IMR-90 (cell line): ENCODE measurements at regions not wholly inside any gene's neighbourhood (a gene's known extent, or its start where the extent isn't known, plus 50 kb on each side); places are given as distances from the start of the nearest gene placed in this dataset.

Source experiments
- ATAC-seq: fragments of 200-7000 bp; cut with Tn5 transposase; 2 replicates; pipeline ENCODE4 v1.9.1; 2020; ENCODE audit warnings: low read depth, mild to moderate bottlenecking, moderate library complexity
- BruUV-seq: library from RNA; stranded (reverse); fragments of 400-500 nt; replicated peaks from 2 replicates; lab custom pipeline; 2021; lab: Mats Ljungman, UMichigan
- CTCF ChIA-PET: fragments of 300-600 bp; formaldehyde crosslinking; extraction: SDS; loops from one replicate; lab custom pipeline; 2021; ENCODE audit warnings: antibody characterized with exemption; lab: Yijun Ruan, JAX
- POLR2A ChIA-PET: fragments of 300-600 bp; sonication (Branson Sonifier 250); formaldehyde crosslinking; loops from one replicate; lab custom pipeline; 2022; ENCODE audit warnings: antibody characterized with exemption; ENCODE audit not compliant: unreplicated experiment; lab: Charles Lee
- DNase-seq: peaks from one replicate; pipeline ENCODE4 v3.0.0; 2013
- H2AFZ ChIP-seq: replicated peaks from 2 replicates; pipeline ENCODE3; 2013; ENCODE audit warnings: low read length, mild to moderate bottlenecking; ENCODE audit not compliant: poor library complexity
- H2AK5ac ChIP-seq: 2 replicates; pipeline ENCODE4 v1.6.1; 2013; ENCODE audit warnings: low read depth, low read length, inconsistent platforms
- H2AK9ac ChIP-seq: replicated peaks from 2 replicates; pipeline ENCODE3; 2013; ENCODE audit warnings: mild to moderate bottlenecking, low read depth, low read length, moderate library complexity; ENCODE audit not compliant: poor library complexity
- H2BK120ac ChIP-seq: 2 replicates; pipeline ENCODE4 v1.6.1; 2013; ENCODE audit warnings: low read depth, low read length, inconsistent platforms
- H2BK15ac ChIP-seq: 3 replicates; pipeline ENCODE4 v1.6.1; 2013; ENCODE audit warnings: low read depth, low read length, inconsistent platforms
- H2BK20ac ChIP-seq: 2 replicates; pipeline ENCODE4 v1.6.1; 2013; ENCODE audit warnings: low read depth, mild to moderate bottlenecking, inconsistent platforms, low read length, moderate library complexity
- H2BK5ac ChIP-seq: 2 replicates; pipeline ENCODE4 v1.6.1; 2013; ENCODE audit warnings: mild to moderate bottlenecking, low read depth, low read length, inconsistent platforms; ENCODE audit not compliant: poor library complexity, severe bottlenecking
- H3K14ac ChIP-seq: replicated peaks from 2 replicates; pipeline ENCODE4 v1.6.1; 2013; ENCODE audit warnings: low read depth, low read length, inconsistent platforms
- H3K18ac ChIP-seq: 2 replicates; pipeline ENCODE4 v1.6.1; 2013; ENCODE audit warnings: low read depth, low read length, control low read depth
- H3K23ac ChIP-seq: 2 replicates; pipeline ENCODE4 v1.6.1; 2013; ENCODE audit warnings: low read depth, low read length, inconsistent platforms
- H3K27ac ChIP-seq: 2 replicates; pipeline ENCODE4 v1.5.1; 2013; ENCODE audit warnings: mild to moderate bottlenecking, control low read depth, low read length; ENCODE audit not compliant: insufficient read depth
- H3K27me3 ChIP-seq: 2 replicates; pipeline ENCODE4 v1.6.1; 2013; ENCODE audit warnings: low read length; ENCODE audit not compliant: control insufficient read depth, insufficient read depth
- H3K36me3 ChIP-seq: 2 replicates; pipeline ENCODE4 v1.6.1; 2013; ENCODE audit warnings: low read length, mixed read lengths; ENCODE audit not compliant: control insufficient read depth, insufficient read depth
- H3K4ac ChIP-seq: 2 replicates; pipeline ENCODE4 v1.6.1; 2013; ENCODE audit warnings: low read depth, low read length, inconsistent platforms
- H3K4me1 ChIP-seq: 2 replicates; pipeline ENCODE4 v1.6.1; 2013; ENCODE audit warnings: low read length, mixed read lengths; ENCODE audit not compliant: control insufficient read depth, insufficient read depth
- H3K4me2 ChIP-seq: 2 replicates; pipeline ENCODE4 v1.6.1; 2013; ENCODE audit warnings: low read depth, mild to moderate bottlenecking, control low read depth, low read length, moderate library complexity
- H3K4me3 ChIP-seq: 2 replicates; pipeline ENCODE4 v1.5.1; 2013; ENCODE audit warnings: low read depth, mild to moderate bottlenecking, control low read depth, low read length, moderate library complexity; ENCODE audit not compliant: insufficient read depth
- H3K56ac ChIP-seq: 2 replicates; pipeline ENCODE4 v1.6.1; 2013; ENCODE audit warnings: low read length, inconsistent platforms; ENCODE audit not compliant: insufficient read depth; ENCODE audit errors: extremely low read depth
- H3K79me1 ChIP-seq, 2 experiments: 2 replicates each; pipeline ENCODE4 v1.6.1; 2013; ENCODE audit warnings: low read length in 2 of 2, inconsistent platforms in 1 of 2, low read depth in 1 of 2
- H3K9ac ChIP-seq: 2 replicates; pipeline ENCODE4 v1.6.1; 2013; ENCODE audit warnings: low read depth, low read length, control low read depth
- H3K9me1 ChIP-seq: 2 replicates; pipeline ENCODE4 v1.6.1; 2013; ENCODE audit warnings: low read length, inconsistent platforms; ENCODE audit not compliant: insufficient read depth
- H3K9me3 ChIP-seq: 2 replicates; pipeline ENCODE4 v1.6.1; 2013; ENCODE audit warnings: low read length; ENCODE audit not compliant: control insufficient read depth, insufficient read depth
- H4K20me1 ChIP-seq: 2 replicates; pipeline ENCODE4 v1.6.1; 2013; ENCODE audit warnings: low read length, inconsistent platforms; ENCODE audit not compliant: insufficient read depth
- H4K5ac ChIP-seq: 2 replicates; pipeline ENCODE4 v1.6.1; 2013; ENCODE audit warnings: mild to moderate bottlenecking, low read depth, low read length, control low read depth
- H4K8ac ChIP-seq, 2 experiments: 2 replicates each; pipeline ENCODE4 v1.6.1; 2013; ENCODE audit warnings: low read depth in 2 of 2, low read length in 2 of 2, control low read depth in 1 of 2, inconsistent platforms in 1 of 2
- H4K91ac ChIP-seq: 2 replicates; pipeline ENCODE4 v1.6.1; 2013; ENCODE audit warnings: low read depth, low read length, inconsistent platforms; ENCODE audit not compliant: insufficient read depth
- CHD1 ChIP-seq: IDR thresholded peaks from 2 replicates; pipeline ENCODE4 v1.6.1; 2012; ENCODE audit warnings: low read depth, low read length, improper control_type of control experiment
- CTCF ChIP-seq: conservative IDR thresholded peaks from 2 replicates; pipeline ENCODE4 v1.5.1; 2012; ENCODE audit warnings: mild to moderate bottlenecking, low read depth, low read length, improper control_type of control experiment
- MAZ ChIP-seq: IDR thresholded peaks from 2 replicates; pipeline ENCODE4 v1.6.1; 2012; ENCODE audit warnings: low read depth, mild to moderate bottlenecking, low read length, improper control_type of control experiment, moderate library complexity, borderline replicate concordance
- WGBS, 2 experiments: methylation state at CpG; one replicate each; pipeline versions ENCODE4 v1.1.5 to v1.1.7; 2013; ENCODE audit warnings: missing lambda C conversion rate in 2 of 2; ENCODE audit not compliant: insufficient read length in 1 of 2; ENCODE audit errors: extremely low coverage in 2 of 2; 5-methylcytosine and 5-hydroxymethylcytosine counted together
- dilution Hi-C: fragments of 300-500 bp; cut with HindIII; formaldehyde crosslinking; loops from one replicate; pipeline ENCODE4 v1.14.3; 2018; ENCODE audit warnings: low sequenced_read_pairs; ENCODE audit not compliant: unreplicated experiment
- in situ Hi-C: fragments of 300-500 bp; cut with MboI; formaldehyde crosslinking; loops from 3 replicates; pipeline ENCODE4 v1.14.3; 2019; ENCODE audit warnings: low sequenced_read_pairs, inconsistent platforms, mixed read lengths
- intact Hi-C: fragments of 100-400 bp; cut with micrococcal nuclease; formaldehyde crosslinking; loops from 2 replicates; pipeline ENCODE4 v1.10.0; 2022

GRCh38 chr15:29172742-29173725 lies 96.6 kb downstream of the NSMCE3 start:
- H3K9me1 ChIP-seq = no peaks in the 10 kb centered on the region
- no peaks in the 10 kb centered on the region for H3K4me1 ChIP-seq
- no peak overlapping the region for H3K27ac ChIP-seq
- no peak overlapping the region for H4K8ac ChIP-seq
- no peak for TF ChIP-seq CTCF
- no peak for TF ChIP-seq CHD1
- no peak for TF ChIP-seq MAZ
- no peak overlapping the region for H3K4ac ChIP-seq
- no peak overlapping the region for H3K14ac ChIP-seq
- H3K56ac ChIP-seq = no peak overlapping the region
- H2BK15ac ChIP-seq = no peak overlapping the region
- no peaks in the 10 kb centered on the region for H3K36me3 ChIP-seq
- POLR2A ChIA-PET = no interaction called here
- no peak overlapping the region for H3K23ac ChIP-seq
- in situ Hi-C loops (no loop called here), dilution Hi-C loops (no loop called here), intact Hi-C loops (no loop called here)
- no peaks in the 10 kb centered on the region for H4K20me1 ChIP-seq
- no peak overlapping the region for H2BK120ac ChIP-seq
- ATAC-seq (no peak), DNase-seq (no peak)
- H3K4me3 ChIP-seq = no peak overlapping the region
- CTCF ChIA-PET = no interaction called here
- no peak overlapping the region for H2AFZ ChIP-seq
- no peak overlapping the region for H2AK5ac ChIP-seq
- no peak overlapping the region for H2BK20ac ChIP-seq
- no peak overlapping the region for H2AK9ac ChIP-seq
- H2BK5ac ChIP-seq = no peak overlapping the region
- H3K27me3 ChIP-seq = peaks cover 2% of the 10 kb centered on the region
- H3K9me3 ChIP-seq = no peaks in the 10 kb centered on the region
- H3K9ac ChIP-seq = no peak overlapping the region
- H4K5ac ChIP-seq = no peak overlapping the region
- WGBS, 2 experiments = 69% methylated on average over 10 of the region's 23 CpGs; no CpG with 5 or more reads in 1 of the 2 experiments
- no peak overlapping the region for H3K18ac ChIP-seq
- H4K91ac ChIP-seq = no peak overlapping the region
- H3K4me2 ChIP-seq = no peak overlapping the region
- H3K79me1 ChIP-seq = no peaks in the 10 kb centered on the region
- no TSS peak for BruUV-seq
